HEK293 (cell line): ENCODE measurements at regions not wholly inside any gene's neighbourhood (a gene's known extent, or its start where the extent isn't known, plus 50 kb on each side); places are given as distances from the start of the nearest gene placed in this dataset.

Source experiments
- CTCF ChIA-PET: fragments of 350-600 bp; formaldehyde crosslinking; extraction: SDS; loops from one replicate; lab custom pipeline; 2021; ENCODE audit warnings: antibody characterized with exemption; lab: Yijun Ruan, JAX
- POLR2A ChIA-PET: fragments of 300-600 bp; formaldehyde crosslinking; extraction: SDS; loops from one replicate; lab custom pipeline; 2020; ENCODE audit warnings: antibody characterized with exemption, inconsistent platforms; lab: Yijun Ruan, JAX
- H3K27ac ChIP-seq: fragments of 200-500 bp; sonication (Bioruptor generic); 2 replicates; pipeline ENCODE4 v1.5.1; 2014; ENCODE audit warnings: low read depth, low read length, control low read depth, inconsistent platforms; ENCODE audit errors: extremely low read depth
- H3K36me3 ChIP-seq, 2 experiments: fragments of 200-500 bp in 1 of 2; sonication (Bioruptor generic) in 1 of 2; 1 replicate in 1 of 2; 2 replicates in 1 of 2; pipeline ENCODE4 v1.5.1; 2014 to 2017; ENCODE audit warnings: inconsistent platforms in 2 of 2, low read length in 2 of 2; ENCODE audit not compliant: control insufficient read depth in 2 of 2, insufficient read depth in 1 of 2
- H3K4me1 ChIP-seq: fragments of 200-500 bp; sonication (Bioruptor generic); 2 replicates; pipeline ENCODE4 v1.5.1; 2014; ENCODE audit warnings: mild to moderate bottlenecking, low read length, inconsistent platforms; ENCODE audit not compliant: control insufficient read depth, insufficient read depth
- H3K4me3 ChIP-seq: 2 replicates; pipeline ENCODE4 v1.5.1; 2011; ENCODE audit warnings: low read depth, mild to moderate bottlenecking, control low read depth, low read length, moderate library complexity
- H3K9me3 ChIP-seq: fragments of 200-500 bp; sonication (Bioruptor generic); 2 replicates; pipeline ENCODE4 v1.5.1; 2014; ENCODE audit warnings: low read depth, low read length, inconsistent platforms; ENCODE audit not compliant: control insufficient read depth, insufficient read depth
- CTCF ChIP-seq: fragments of 450-650 bp; formaldehyde crosslinking; IDR thresholded peaks from 2 replicates; pipeline ENCODE4 v1.5.1; 2016; ENCODE audit warnings: missing biosample characterization, missing genetic modification characterization
- GLIS2 ChIP-seq: fragments of 450-650 bp; formaldehyde crosslinking; IDR thresholded peaks from 2 replicates; pipeline ENCODE4 v1.5.1; 2016; ENCODE audit warnings: missing biosample characterization, missing genetic modification characterization
- MYNN ChIP-seq: fragments of 450-650 bp; formaldehyde crosslinking; IDR thresholded peaks from 2 replicates; pipeline ENCODE4 v1.5.1; 2016; ENCODE audit warnings: missing biosample characterization, missing genetic modification characterization, borderline replicate concordance
- PATZ1 ChIP-seq: fragments of 450-650 bp; formaldehyde crosslinking; IDR thresholded peaks from 2 replicates; pipeline ENCODE4 v1.5.1; 2016; ENCODE audit warnings: missing biosample characterization, missing genetic modification characterization
- SP2 ChIP-seq: fragments of 450-650 bp; formaldehyde crosslinking; IDR thresholded peaks from 2 replicates; pipeline ENCODE4 v1.5.1; 2016; ENCODE audit warnings: missing biosample characterization, missing genetic modification characterization
- ZBTB21 ChIP-seq: fragments of 450-650 bp; formaldehyde crosslinking; IDR thresholded peaks from 2 replicates; pipeline ENCODE4 v1.5.1; 2017; ENCODE audit warnings: missing biosample characterization, missing genetic modification characterization
- ZBTB6 ChIP-seq: fragments of 450-650 bp; formaldehyde crosslinking; IDR thresholded peaks from 2 replicates; pipeline ENCODE4 v1.5.1; 2017; ENCODE audit warnings: missing biosample characterization, missing genetic modification characterization
- ZNF157 ChIP-seq: fragments of 450-650 bp; formaldehyde crosslinking; IDR thresholded peaks from 2 replicates; pipeline ENCODE4 v1.5.1; 2016; ENCODE audit warnings: missing biosample characterization, missing genetic modification characterization
- ZNF2 ChIP-seq: fragments of 450-650 bp; formaldehyde crosslinking; IDR thresholded peaks from 2 replicates; pipeline ENCODE4 v1.5.1; 2016; ENCODE audit warnings: missing biosample characterization, missing genetic modification characterization
- ZNF394 ChIP-seq: fragments of 450-650 bp; formaldehyde crosslinking; IDR thresholded peaks from 2 replicates; pipeline ENCODE4 v1.5.1; 2016; ENCODE audit warnings: missing biosample characterization, missing genetic modification characterization, mild to moderate bottlenecking, moderate library complexity, borderline replicate concordance
- ZNF530 ChIP-seq: fragments of 450-650 bp; formaldehyde crosslinking; IDR thresholded peaks from 2 replicates; pipeline ENCODE4 v1.5.1; 2016; ENCODE audit warnings: low read depth, missing biosample characterization, missing genetic modification characterization
- ZNF558 ChIP-seq: fragments of 450-650 bp; formaldehyde crosslinking; IDR thresholded peaks from 2 replicates; pipeline ENCODE4 v1.5.1; 2016; ENCODE audit warnings: missing biosample characterization, missing genetic modification characterization
- ZNF585B ChIP-seq: fragments of 450-650 bp; formaldehyde crosslinking; IDR thresholded peaks from 2 replicates; pipeline ENCODE4 v1.5.1; 2016; ENCODE audit warnings: missing biosample characterization, missing genetic modification characterization
- ZNF654 ChIP-seq: fragments of 450-650 bp; formaldehyde crosslinking; IDR thresholded peaks from 2 replicates; pipeline ENCODE4 v1.5.1; 2016; ENCODE audit warnings: low read depth, missing biosample characterization, missing genetic modification characterization
- ZNF660 ChIP-seq: fragments of 450-650 bp; IDR thresholded peaks from 2 replicates; pipeline ENCODE4 v1.5.1; 2018; ENCODE audit warnings: missing biosample characterization, mild to moderate bottlenecking, missing genetic modification characterization
- ZNF670 ChIP-seq: fragments of 450-650 bp; formaldehyde crosslinking; IDR thresholded peaks from 2 replicates; pipeline ENCODE4 v1.5.1; 2016; ENCODE audit warnings: missing biosample characterization, missing genetic modification characterization, low read depth
- ZNF692 ChIP-seq: fragments of 450-650 bp; formaldehyde crosslinking; IDR thresholded peaks from 2 replicates; pipeline ENCODE4 v1.5.1; 2016; ENCODE audit warnings: missing biosample characterization, missing genetic modification characterization
- ZNF791 ChIP-seq: fragments of 450-650 bp; formaldehyde crosslinking; IDR thresholded peaks from 2 replicates; pipeline ENCODE4 v1.5.1; 2016; ENCODE audit warnings: missing biosample characterization, missing genetic modification characterization
- ZSCAN16 ChIP-seq: fragments of 450-650 bp; formaldehyde crosslinking; IDR thresholded peaks from 2 replicates; pipeline ENCODE4 v1.5.1; 2016; ENCODE audit warnings: missing biosample characterization, missing genetic modification characterization
- ZXDB ChIP-seq: fragments of 450-650 bp; formaldehyde crosslinking; IDR thresholded peaks from 2 replicates; pipeline ENCODE4 v1.5.1; 2016; ENCODE audit warnings: missing biosample characterization, missing genetic modification characterization

- H3K27ac ChIP-seq, result no peak overlapping the region
- no peaks in the 10 kb centered on the region for H3K36me3 ChIP-seq
- no peaks in the 10 kb centered on the region for H3K4me1 ChIP-seq
- ChIA-PET CTCF (interaction anchor here (0.6 kb wide), 1 partner anchor 175 kb away, joined by 3 read pairs; no protein-coding TSS in a partner anchor), POLR2A (no interaction called here)
- TF ChIP-seq ZNF157 (tag by site-specific recombination) (no peak), ZBTB6 (tag by site-specific recombination) (no peak), ZNF585B (tag by site-specific recombination) (no peak), ZNF670 (tag by site-specific recombination) (no peak), ZBTB21 (no peak), ZNF791 (tag by site-specific recombination) (no peak), ZNF558 (no peak), ZSCAN16 (tag by site-specific recombination) (no peak), GLIS2 (tag by site-specific recombination) (no peak), PATZ1 (tag by site-specific recombination) (no peak), SP2 (no peak)
- no peak overlapping the region for H3K4me3 ChIP-seq
- no peaks in the 10 kb centered on the region for H3K9me3 ChIP-seq
Measured at GRCh38 chr15:62301993-62302675, 137.0 kb upstream of the C2CD4B start.

GRCh38 chr15:62306851-62307504, 141.9 kb upstream of the C2CD4B start:
- H3K4me1 ChIP-seq, result no peaks in the 10 kb centered on the region
- POLR2A ChIA-PET, result no interaction called here
- CTCF ChIA-PET, result interaction anchor here (0.5 to 1.5 kb wide), 27 partner anchors 10 to 1232 kb away, joined by 3 to 7 read pairs (median 3); no protein-coding TSS in a partner anchor

More at GRCh38 chr15:62306851-62307504, 141.9 kb upstream of the C2CD4B start:
- Histone ChIP-seq H3K36me3 (no peaks in the 10 kb centered on the region), H3K9me3 (no peaks in the 10 kb centered on the region), H3K4me3 (no peak overlapping the region), H3K27ac (no peak overlapping the region)
- TF ChIP-seq ZNF2 (tag by site-specific recombination) (peak; percentile 44; the same call in 1 of the 2 replicates), ZXDB (tag by site-specific recombination) (no peak), CTCF (tag by site-specific recombination) (peak; percentile 50; the same call in 1 of the 2 replicates), MYNN (no peak), ZNF654 (peak; percentile 70), ZNF660 (peak; percentile 72; the same call in 1 of the 2 replicates), ZNF692 (tag by site-specific recombination) (no peak), ZNF394 (tag by site-specific recombination) (no peak), ZNF530 (tag by site-specific recombination) (no peak)
